HEK293T (cell line): ENCODE measurements at regions not wholly inside any gene's neighbourhood (a gene's known extent, or its start where the extent isn't known, plus 50 kb on each side); places are given as distances from the start of the nearest gene placed in this dataset.

Source experiments
- CTCF ChIA-PET: fragments of 350-600 bp; formaldehyde crosslinking; extraction: SDS; loops from one replicate; lab custom pipeline; 2021; ENCODE audit warnings: antibody characterized with exemption, inconsistent platforms; lab: Yijun Ruan, JAX
- POLR2A ChIA-PET: fragments of 350-600 bp; formaldehyde crosslinking; extraction: SDS; loops from one replicate; lab custom pipeline; 2020; ENCODE audit warnings: antibody characterized with exemption, inconsistent platforms; lab: Yijun Ruan, JAX
- DNase-seq: peaks from one replicate; pipeline ENCODE4 v3.0.0; 2012; ENCODE audit warnings: mixed read lengths; ENCODE audit errors: extremely low spot score
- ARNT ChIP-seq: fragments of 450-650 bp; IDR thresholded peaks from 2 replicates; pipeline ENCODE4 v1.6.1; 2017; ENCODE audit warnings: mild to moderate bottlenecking
- BHLHE40 ChIP-seq: fragments of 450-650 bp; IDR thresholded peaks from 2 replicates; pipeline ENCODE4 v1.6.1; 2016; ENCODE audit warnings: mild to moderate bottlenecking, moderate library complexity, borderline replicate concordance
- CTBP1 ChIP-seq: fragments of 450-650 bp; IDR thresholded peaks from 2 replicates; pipeline ENCODE4 v1.6.1; 2016; ENCODE audit warnings: borderline replicate concordance
- ELF4 ChIP-seq: fragments of 450-650 bp; IDR thresholded peaks from 2 replicates; pipeline ENCODE4 v1.6.1; 2017; ENCODE audit warnings: antibody characterized with exemption
- FOXA1 ChIP-seq: fragments of 450-650 bp; IDR thresholded peaks from 2 replicates; pipeline ENCODE4 v1.6.1; 2016; ENCODE audit warnings: mild to moderate bottlenecking
- FOXK2 ChIP-seq: fragments of 450-650 bp; IDR thresholded peaks from 2 replicates; pipeline ENCODE4 v1.6.1; 2016; ENCODE audit warnings: mild to moderate bottlenecking
- FOXM1 ChIP-seq: fragments of 450-650 bp; IDR thresholded peaks from 2 replicates; pipeline ENCODE4 v1.6.1; 2017; ENCODE audit warnings: mild to moderate bottlenecking, borderline replicate concordance
- HDGF ChIP-seq: fragments of 450-650 bp; IDR thresholded peaks from 2 replicates; pipeline ENCODE4 v1.6.1; 2017; ENCODE audit warnings: antibody characterized with exemption, borderline replicate concordance
- L3MBTL2 ChIP-seq: fragments of 450-650 bp; conservative IDR thresholded peaks from 2 replicates; pipeline ENCODE4 v1.6.1; 2016; ENCODE audit warnings: mild to moderate bottlenecking
- LEF1 ChIP-seq: fragments of 450-650 bp; IDR thresholded peaks from 2 replicates; pipeline ENCODE4 v1.6.1; 2017; ENCODE audit warnings: mild to moderate bottlenecking, borderline replicate concordance
- NFRKB ChIP-seq: fragments of 450-650 bp; IDR thresholded peaks from 2 replicates; pipeline ENCODE4 v1.6.1; 2016; ENCODE audit warnings: mild to moderate bottlenecking, moderate library complexity
- SP1 ChIP-seq: fragments of 450-650 bp; IDR thresholded peaks from 2 replicates; pipeline ENCODE4 v1.6.1; 2017
- SUZ12 ChIP-seq: fragments of 450-650 bp; IDR thresholded peaks from 2 replicates; pipeline ENCODE4 v1.6.1; 2016; ENCODE audit warnings: mild to moderate bottlenecking
- TARDBP ChIP-seq: fragments of 450-650 bp; IDR thresholded peaks from 2 replicates; pipeline ENCODE4 v1.6.1; 2016
- ZNF384 ChIP-seq: fragments of 450-650 bp; IDR thresholded peaks from 2 replicates; pipeline ENCODE4 v1.6.1; 2016
- TF ChIP-seq, protein P1 (sequence below): fragments of 450-650 bp; IDR thresholded peaks from 2 replicates; pipeline ENCODE4 v1.6.1; 2016

- TF ChIP-seq SUZ12 = no peak
- no peak for DNase-seq
- CTCF ChIA-PET = no interaction called here
- POLR2A ChIA-PET = no interaction called here
These were observed 157.5 kb upstream of the E2F8 start for GRCh38 chr11:19398273-19398672.

DNA sequence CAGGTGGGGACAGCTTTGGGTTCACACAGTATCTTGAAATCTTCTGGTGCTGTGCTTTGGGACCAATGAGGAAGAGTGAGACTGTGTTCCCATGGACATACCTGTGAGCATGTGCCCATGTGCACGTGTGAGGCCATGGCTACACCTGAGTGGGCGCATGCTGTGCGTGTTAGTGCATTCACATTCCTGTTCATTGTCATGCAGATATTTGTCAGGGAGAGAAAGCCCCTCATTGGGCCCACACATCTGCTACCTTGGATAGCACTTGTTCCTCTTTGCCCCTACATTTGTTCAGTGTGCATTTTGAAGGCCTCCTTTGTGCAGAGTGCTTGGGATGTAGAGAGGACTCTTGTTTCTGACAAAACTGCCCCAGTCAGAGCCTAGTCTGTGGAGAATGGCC is 154.3 kb upstream of the E2F8 start:
- TF ChIP-seq HDGF (no peak), ZNF384 (no peak), NFRKB (no peak), FOXA1 (no peak), ELF4 (no peak), TARDBP (no peak), LEF1 (no peak), ARNT (no peak)
- TF ChIP-seq, protein P1, sequence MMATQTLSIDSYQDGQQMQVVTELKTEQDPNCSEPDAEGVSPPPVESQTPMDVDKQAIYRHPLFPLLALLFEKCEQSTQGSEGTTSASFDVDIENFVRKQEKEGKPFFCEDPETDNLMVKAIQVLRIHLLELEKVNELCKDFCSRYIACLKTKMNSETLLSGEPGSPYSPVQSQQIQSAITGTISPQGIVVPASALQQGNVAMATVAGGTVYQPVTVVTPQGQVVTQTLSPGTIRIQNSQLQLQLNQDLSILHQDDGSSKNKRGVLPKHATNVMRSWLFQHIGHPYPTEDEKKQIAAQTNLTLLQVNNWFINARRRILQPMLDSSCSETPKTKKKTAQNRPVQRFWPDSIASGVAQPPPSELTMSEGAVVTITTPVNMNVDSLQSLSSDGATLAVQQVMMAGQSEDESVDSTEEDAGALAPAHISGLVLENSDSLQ = no peak
- no peak for DNase-seq
- CTCF ChIA-PET = no interaction called here
- POLR2A ChIA-PET = no interaction called here

- POLR2A ChIA-PET = no interaction called here
- TF ChIP-seq L3MBTL2 (no peak), LEF1 (no peak), CTBP1 (no peak), FOXA1 (no peak), FOXK2 (no peak), SP1 (no peak), FOXM1 (no peak)
- no peak for DNase-seq
- CTCF ChIA-PET = no interaction called here
These were observed 153.8 kb upstream of the E2F8 start for GRCh38 chr11:19394525-19395016.

DNA sequence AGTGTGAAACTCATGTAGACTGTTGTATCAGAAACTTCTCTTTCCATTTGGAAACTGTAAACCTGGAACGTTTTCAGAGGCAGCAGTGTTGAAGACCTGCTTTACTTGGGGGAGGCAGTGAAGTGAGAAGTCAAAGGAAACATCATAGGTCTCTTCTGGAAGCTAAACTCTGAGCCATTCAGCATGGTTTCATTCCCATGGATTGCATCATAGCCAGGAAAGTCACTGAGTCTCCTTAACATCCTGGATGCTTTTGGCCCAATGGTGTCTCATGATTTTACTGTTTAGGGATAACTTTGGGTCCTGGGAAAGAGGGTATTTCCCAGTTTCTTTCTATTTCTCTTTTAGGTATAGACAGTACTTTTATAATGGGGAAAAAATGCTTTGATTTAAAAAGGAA is 153.2 kb upstream of the E2F8 start:
- POLR2A ChIA-PET = no interaction called here

DNA sequence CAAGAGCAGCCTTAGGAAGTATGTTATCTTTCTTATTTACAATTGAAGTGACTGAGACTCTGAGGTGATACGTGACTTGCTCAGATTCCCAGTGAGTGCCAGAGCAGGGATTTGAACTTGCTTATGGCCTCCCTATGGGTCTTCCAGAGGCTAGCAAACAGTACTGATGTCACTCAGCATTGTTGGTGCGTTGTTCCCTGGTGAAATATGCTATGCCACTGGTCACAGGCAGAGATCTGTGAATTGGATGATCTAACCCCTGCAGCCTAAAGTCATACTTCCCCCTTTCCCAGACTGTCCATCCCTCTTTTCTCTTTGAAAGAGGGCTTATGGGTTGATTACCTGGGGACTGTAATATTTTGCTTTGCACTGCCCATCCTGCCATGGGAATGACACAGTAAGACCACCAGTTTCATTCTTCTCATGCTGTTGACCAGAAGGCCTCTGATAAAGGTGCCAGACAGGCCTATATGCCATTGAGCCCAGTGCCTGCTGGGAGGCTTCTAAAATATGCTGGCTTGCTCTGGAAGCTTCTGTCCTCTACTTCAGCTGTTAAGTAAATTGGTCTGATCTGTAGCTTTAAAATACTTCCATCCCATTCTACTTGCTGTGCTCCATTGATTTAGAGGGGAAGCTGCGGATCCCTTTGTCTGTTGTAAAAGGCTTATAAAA is 152.2 kb upstream of the E2F8 start:
- DNase-seq = no peak
- CTCF ChIA-PET = no interaction called here
- POLR2A ChIA-PET = no interaction called here
- TF ChIP-seq SUZ12 (no peak), FOXA1 (no peak), ARNT (no peak), ELF4 (no peak), FOXK2 (no peak), CTBP1 (no peak), BHLHE40 (no peak), ZNF384 (no peak), NFRKB (no peak), SP1 (no peak), L3MBTL2 (no peak), FOXM1 (no peak), LEF1 (no peak), TARDBP (no peak)
- TF ChIP-seq, protein P1 = no peak

More for the DNA sequence above, 153.2 kb upstream of the E2F8 start:
- CTCF ChIA-PET = no interaction called here
- TF ChIP-seq LEF1 = no peak
- TF ChIP-seq ARNT = no peak
- no peak for TF ChIP-seq SP1
- no peak for TF ChIP-seq NFRKB
- no peak for TF ChIP-seq FOXM1
- TF ChIP-seq FOXK2 = no peak
- no peak for TF ChIP-seq TARDBP
- TF ChIP-seq, protein P1 = no peak
- DNase-seq = no peak

GRCh38 chr11:19392321-19392720 is 151.6 kb upstream of the E2F8 start:
- ChIA-PET CTCF (no interaction called here), POLR2A (no interaction called here)
- no peak for TF ChIP-seq FOXM1
- no peak for TF ChIP-seq L3MBTL2
- TF ChIP-seq FOXA1 = no peak
- TF ChIP-seq LEF1 = no peak
- TF ChIP-seq BHLHE40 = no peak
- TF ChIP-seq SUZ12 = no peak
- TF ChIP-seq ZNF384 = no peak
- TF ChIP-seq TARDBP = no peak
- TF ChIP-seq, protein P1 = no peak
- TF ChIP-seq NFRKB = no peak
- no peak for TF ChIP-seq FOXK2
- no peak for TF ChIP-seq SP1
- TF ChIP-seq HDGF = no peak
- no peak for TF ChIP-seq CTBP1
- no peak for TF ChIP-seq ELF4
- no peak for TF ChIP-seq ARNT
- DNase-seq = no peak
